ENCODE measurements at regions not wholly inside any gene's neighbourhood (a gene's known extent, or its start where the extent isn't known, plus 50 kb on each side); places are given as distances from the start of the nearest gene placed in this dataset.

- TF ChIP-seq CTCF (IDR thresholded peaks at IDR 0.05) (no peak), POLR2A (IDR thresholded peaks at IDR 0.05) (no peak), POLR2AphosphoS5 (IDR thresholded peaks at IDR 0.05) (no peak), EP300 (IDR thresholded peaks at IDR 0.05) (no peak)
Measured at GRCh38 chr3:74442683-74443082, 171.8 kb downstream of the CNTN3 start.

Data from stomach (tissue), 4 donors.